HEK293T (cell line): ENCODE measurements at regions not wholly inside any gene's neighbourhood (a gene's known extent, or its start where the extent isn't known, plus 50 kb on each side); places are given as distances from the start of the nearest gene placed in this dataset.

Source experiments
- CTCF ChIA-PET: fragments of 350-600 bp; formaldehyde crosslinking; extraction: SDS; loops from one replicate; lab custom pipeline; 2021; ENCODE audit warnings: antibody characterized with exemption, inconsistent platforms; lab: Yijun Ruan, JAX
- POLR2A ChIA-PET: fragments of 350-600 bp; formaldehyde crosslinking; extraction: SDS; loops from one replicate; lab custom pipeline; 2020; ENCODE audit warnings: antibody characterized with exemption, inconsistent platforms; lab: Yijun Ruan, JAX
- DNase-seq: peaks from one replicate; pipeline ENCODE4 v3.0.0; 2012; ENCODE audit warnings: mixed read lengths; ENCODE audit errors: extremely low spot score
- ARNT ChIP-seq: fragments of 450-650 bp; IDR thresholded peaks from 2 replicates; pipeline ENCODE4 v1.6.1; 2017; ENCODE audit warnings: mild to moderate bottlenecking
- BHLHE40 ChIP-seq: fragments of 450-650 bp; IDR thresholded peaks from 2 replicates; pipeline ENCODE4 v1.6.1; 2016; ENCODE audit warnings: mild to moderate bottlenecking, moderate library complexity, borderline replicate concordance
- CTBP1 ChIP-seq: fragments of 450-650 bp; IDR thresholded peaks from 2 replicates; pipeline ENCODE4 v1.6.1; 2016; ENCODE audit warnings: borderline replicate concordance
- ELF4 ChIP-seq: fragments of 450-650 bp; IDR thresholded peaks from 2 replicates; pipeline ENCODE4 v1.6.1; 2017; ENCODE audit warnings: antibody characterized with exemption
- FOXA1 ChIP-seq: fragments of 450-650 bp; IDR thresholded peaks from 2 replicates; pipeline ENCODE4 v1.6.1; 2016; ENCODE audit warnings: mild to moderate bottlenecking
- FOXK2 ChIP-seq: fragments of 450-650 bp; IDR thresholded peaks from 2 replicates; pipeline ENCODE4 v1.6.1; 2016; ENCODE audit warnings: mild to moderate bottlenecking
- FOXM1 ChIP-seq: fragments of 450-650 bp; IDR thresholded peaks from 2 replicates; pipeline ENCODE4 v1.6.1; 2017; ENCODE audit warnings: mild to moderate bottlenecking, borderline replicate concordance
- HDGF ChIP-seq: fragments of 450-650 bp; IDR thresholded peaks from 2 replicates; pipeline ENCODE4 v1.6.1; 2017; ENCODE audit warnings: antibody characterized with exemption, borderline replicate concordance
- L3MBTL2 ChIP-seq: fragments of 450-650 bp; conservative IDR thresholded peaks from 2 replicates; pipeline ENCODE4 v1.6.1; 2016; ENCODE audit warnings: mild to moderate bottlenecking
- LEF1 ChIP-seq: fragments of 450-650 bp; IDR thresholded peaks from 2 replicates; pipeline ENCODE4 v1.6.1; 2017; ENCODE audit warnings: mild to moderate bottlenecking, borderline replicate concordance
- NFRKB ChIP-seq: fragments of 450-650 bp; IDR thresholded peaks from 2 replicates; pipeline ENCODE4 v1.6.1; 2016; ENCODE audit warnings: mild to moderate bottlenecking, moderate library complexity
- PKNOX1 ChIP-seq: fragments of 450-650 bp; IDR thresholded peaks from 2 replicates; pipeline ENCODE4 v1.6.1; 2016
- SP1 ChIP-seq: fragments of 450-650 bp; IDR thresholded peaks from 2 replicates; pipeline ENCODE4 v1.6.1; 2017
- SUZ12 ChIP-seq: fragments of 450-650 bp; IDR thresholded peaks from 2 replicates; pipeline ENCODE4 v1.6.1; 2016; ENCODE audit warnings: mild to moderate bottlenecking
- TARDBP ChIP-seq: fragments of 450-650 bp; IDR thresholded peaks from 2 replicates; pipeline ENCODE4 v1.6.1; 2016
- ZNF384 ChIP-seq: fragments of 450-650 bp; IDR thresholded peaks from 2 replicates; pipeline ENCODE4 v1.6.1; 2016

- no peak for DNase-seq
- CTCF ChIA-PET = interaction anchor here (0.7 kb wide), 1 partner anchor 9 kb away, joined by 3 read pairs; no protein-coding TSS in a partner anchor
- TF ChIP-seq BHLHE40 (no peak), PKNOX1 (no peak), FOXM1 (no peak), SUZ12 (no peak)
- POLR2A ChIA-PET = no interaction called here
These were observed 425.8 kb upstream of the KCNH7 start for GRCh38 chr2:163264341-163264740.

- CTCF ChIA-PET = no interaction called here
- no peak for DNase-seq
- no peak for TF ChIP-seq CTBP1
- no peak for TF ChIP-seq FOXA1
- TF ChIP-seq TARDBP = no peak
- TF ChIP-seq HDGF = no peak
- TF ChIP-seq LEF1 = no peak
- TF ChIP-seq ARNT = no peak
- TF ChIP-seq SUZ12 = no peak
- no peak for TF ChIP-seq SP1
- TF ChIP-seq L3MBTL2 = no peak
- TF ChIP-seq NFRKB = no peak
- TF ChIP-seq PKNOX1 = no peak
- no peak for TF ChIP-seq ZNF384
- TF ChIP-seq BHLHE40 = no peak
- TF ChIP-seq ELF4 = no peak
- TF ChIP-seq FOXK2 = no peak
- no peak for TF ChIP-seq FOXM1
- POLR2A ChIA-PET = no interaction called here
These were observed 420.9 kb upstream of the KCNH7 start for GRCh38 chr2:163259489-163259888.

- POLR2A ChIA-PET = no interaction called here
- no peak for DNase-seq
- CTCF ChIA-PET = no interaction called here
- TF ChIP-seq HDGF = no peak
- no peak for TF ChIP-seq FOXM1
- no peak for TF ChIP-seq ZNF384
- no peak for TF ChIP-seq LEF1
- TF ChIP-seq SP1 = no peak
- TF ChIP-seq FOXK2 = no peak
- TF ChIP-seq SUZ12 = no peak
- no peak for TF ChIP-seq PKNOX1
- no peak for TF ChIP-seq CTBP1
- TF ChIP-seq BHLHE40 = no peak
- TF ChIP-seq L3MBTL2 = no peak
- TF ChIP-seq FOXA1 = no peak
- TF ChIP-seq NFRKB = no peak
These were observed 416.5 kb upstream of the KCNH7 start for GRCh38 chr2:163255086-163255485.

- POLR2A ChIA-PET = no interaction called here
- DNase-seq = no peak
- TF ChIP-seq ELF4 (no peak), FOXM1 (no peak), L3MBTL2 (no peak), FOXK2 (no peak), LEF1 (no peak), ZNF384 (no peak), ARNT (no peak), FOXA1 (no peak), BHLHE40 (no peak), SP1 (no peak), NFRKB (no peak)
- CTCF ChIA-PET = interaction anchor here (0.6 kb wide), 1 partner anchor 288 kb away, joined by 3 read pairs; no protein-coding TSS in a partner anchor
These were observed 415.2 kb upstream of the KCNH7 start for GRCh38 chr2:163253621-163254285.

GRCh38 chr2:163252199-163252598, 413.6 kb upstream of the KCNH7 start:
- ChIA-PET CTCF (no interaction called here), POLR2A (no interaction called here)
- TF ChIP-seq SUZ12 (no peak), CTBP1 (no peak), LEF1 (no peak), FOXK2 (no peak), HDGF (no peak), TARDBP (no peak), L3MBTL2 (no peak), ARNT (no peak), ZNF384 (no peak), BHLHE40 (no peak), PKNOX1 (no peak), SP1 (no peak), NFRKB (no peak), ELF4 (no peak), FOXM1 (no peak), FOXA1 (no peak)
- no peak for DNase-seq
